HG02970 (cell line): ENCODE measurements at regions not wholly inside any gene's neighbourhood (a gene's known extent, or its start where the extent isn't known, plus 50 kb on each side); places are given as distances from the start of the nearest gene placed in this dataset.
"Not testable (repeated sequence)": the region's sequence is repeated elsewhere in the genome, so short reads cannot be mapped to it uniquely, and the experiment has no call there.

Source experiments
- ATAC-seq: cut with Tn5 transposase; IDR thresholded peaks from one replicate; pipeline ENCODE4 v1.9.1; 2021; ENCODE audit warnings: mild to moderate bottlenecking, moderate library complexity, moderate number of reproducible peaks; ENCODE audit not compliant: unreplicated experiment, low FRiP score

DNA sequence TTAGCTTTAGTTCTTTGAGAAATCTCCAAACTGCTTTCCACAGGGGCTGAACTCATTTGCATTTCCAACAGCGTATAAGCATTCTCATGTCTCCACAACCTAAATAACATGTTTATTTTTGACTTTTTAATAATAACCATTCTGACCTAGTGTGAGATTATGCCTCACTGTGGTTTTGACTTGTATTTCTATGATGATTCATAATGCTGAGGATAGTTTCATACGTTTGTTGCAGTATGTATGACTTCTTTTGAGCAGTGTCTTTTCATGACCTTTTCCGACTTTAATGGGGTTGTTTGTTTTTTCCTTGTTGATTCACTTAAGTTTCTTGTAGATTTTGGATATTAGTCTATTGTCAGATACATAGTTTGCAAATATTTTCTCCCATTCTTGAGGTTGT is 1833.0 kb upstream of the PCDH10 start:
- ATAC-seq, result no peak

DNA sequence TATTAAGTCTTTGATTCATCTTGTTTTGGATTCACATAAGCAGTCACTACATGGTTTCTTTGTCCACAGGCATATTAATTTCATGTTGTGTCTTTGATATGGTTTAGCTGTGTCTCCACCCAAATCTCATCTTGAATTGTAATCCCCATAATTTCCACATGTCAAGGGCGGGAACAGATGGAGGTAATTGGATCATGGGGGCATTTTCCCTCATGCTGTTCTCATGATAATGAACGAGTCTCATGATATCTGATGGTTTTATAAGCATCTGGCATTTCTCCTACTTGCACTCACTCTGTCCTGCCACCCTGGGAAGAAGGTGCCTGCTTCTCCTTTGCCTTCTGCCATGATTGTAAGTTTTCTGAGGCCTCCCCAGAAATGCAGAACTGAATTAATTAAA is 1811.2 kb upstream of the PCDH10 start:
- ATAC-seq, result no peak

DNA sequence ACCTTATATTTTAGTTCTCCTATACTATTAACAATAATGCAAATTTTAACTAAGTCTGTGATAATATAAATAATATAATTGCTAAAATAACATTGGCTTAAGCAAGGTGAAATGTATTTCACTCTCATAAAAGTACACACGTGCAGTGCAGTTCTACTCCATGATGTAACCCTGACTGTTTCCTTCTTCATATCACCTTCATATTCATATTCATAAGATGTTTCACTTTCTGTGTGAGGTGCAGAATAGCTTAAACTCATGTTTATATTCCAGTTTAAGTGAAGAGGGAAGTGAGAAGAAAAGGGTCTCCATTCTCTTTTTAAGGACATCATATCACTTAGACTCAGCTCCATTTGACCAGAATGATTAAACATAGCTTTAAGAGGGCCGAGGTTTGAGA is 1810.0 kb upstream of the PCDH10 start:
- no peak for ATAC-seq

DNA sequence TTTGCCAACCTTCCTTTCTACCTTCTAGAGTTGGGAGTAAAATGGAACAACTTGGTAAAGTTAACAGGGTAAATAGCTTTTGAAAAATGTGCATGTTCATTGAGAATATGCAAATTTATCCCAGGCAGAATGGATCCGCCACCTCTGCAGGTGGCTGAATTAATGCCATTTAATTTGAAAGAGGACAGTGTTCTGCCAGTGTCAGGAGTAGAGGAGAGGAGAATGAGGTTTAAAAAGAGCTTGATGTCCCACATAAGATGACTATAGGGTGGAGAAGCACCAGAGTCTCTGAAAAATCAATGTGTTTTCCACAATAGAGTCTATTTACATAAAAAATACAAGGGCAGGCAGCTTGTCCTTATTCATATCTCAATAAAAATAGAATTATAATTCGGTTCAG is 1804.3 kb upstream of the PCDH10 start:
- no peak for ATAC-seq

DNA sequence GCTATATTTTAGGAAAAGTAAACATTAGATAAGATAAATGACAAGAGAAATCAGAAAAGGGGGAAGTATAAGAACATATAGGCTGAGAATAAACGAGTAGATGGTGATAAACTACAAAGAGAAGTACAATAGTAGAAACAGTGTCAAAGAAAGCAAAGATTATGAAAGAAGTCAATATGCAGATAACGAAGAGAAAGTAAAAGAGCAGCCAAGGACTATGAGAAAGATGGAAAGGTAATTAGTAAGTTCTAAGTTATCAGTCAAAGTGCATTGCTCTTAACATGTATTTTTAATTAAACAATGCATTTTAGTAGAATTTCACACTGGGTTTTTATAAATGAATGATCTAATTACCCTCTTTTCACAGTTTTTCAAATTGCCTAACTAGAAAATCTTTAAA is 1801.3 kb upstream of the PCDH10 start:
- ATAC-seq, result no peak

DNA sequence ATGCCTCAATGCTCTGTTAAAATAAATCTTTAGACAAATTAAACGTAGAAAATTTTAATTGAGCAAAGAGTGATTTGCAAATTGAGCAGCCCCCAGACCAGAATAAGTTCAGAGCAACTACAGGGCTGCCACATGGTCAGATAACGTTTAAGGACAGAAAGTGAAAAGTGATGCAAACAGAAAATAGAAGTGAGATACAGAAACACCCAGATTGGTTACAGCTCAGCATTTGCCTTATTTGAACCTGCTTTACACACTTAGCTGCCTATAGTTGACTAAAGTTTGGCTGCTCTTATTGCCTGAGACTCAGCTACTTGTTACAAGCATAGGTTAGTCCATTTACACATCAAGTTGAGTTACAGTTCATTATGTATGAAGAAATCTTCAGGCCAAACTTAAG is 1800.8 kb upstream of the PCDH10 start:
- no peak for ATAC-seq

DNA sequence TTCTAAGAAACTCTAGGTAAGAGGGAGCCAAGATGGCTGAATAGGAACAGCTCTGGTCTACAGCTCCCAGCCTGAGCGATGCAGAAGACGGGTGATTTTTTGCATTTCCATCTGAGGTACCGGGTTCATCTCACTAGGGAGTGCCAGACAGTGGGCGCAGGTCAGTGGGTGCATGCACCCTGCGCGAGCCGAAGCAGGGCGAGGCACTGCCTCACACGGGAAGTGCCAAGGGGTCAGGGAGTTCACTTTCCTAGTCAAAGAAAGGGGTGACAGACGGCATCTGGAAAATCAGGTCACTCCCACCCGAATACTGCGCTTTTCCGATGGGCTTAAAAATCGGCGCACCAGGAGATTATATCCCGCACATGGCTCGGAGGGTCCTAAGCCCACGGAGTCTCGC is 1796.7 kb upstream of the PCDH10 start:
- not testable (repeated sequence) for ATAC-seq

DNA sequence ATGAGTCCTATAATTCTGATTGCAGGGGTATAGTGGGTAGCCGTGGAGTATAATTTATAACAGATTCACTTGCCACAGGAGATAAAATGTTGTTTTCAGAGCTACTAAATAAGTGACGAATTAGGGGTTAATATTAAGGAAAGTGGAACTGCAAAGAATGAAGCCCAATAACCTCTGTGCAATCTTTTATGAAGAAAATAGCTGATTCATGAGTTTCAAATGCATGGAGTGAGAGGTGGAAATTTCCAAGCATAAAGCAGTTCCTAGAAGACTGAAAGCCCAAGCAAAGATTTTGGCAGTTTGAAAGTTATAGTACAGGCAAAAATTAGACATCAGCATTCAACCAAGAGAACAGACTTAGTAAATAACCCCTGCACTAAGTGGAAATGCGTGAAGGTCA is 1782.4 kb upstream of the PCDH10 start:
- ATAC-seq, result no peak

DNA sequence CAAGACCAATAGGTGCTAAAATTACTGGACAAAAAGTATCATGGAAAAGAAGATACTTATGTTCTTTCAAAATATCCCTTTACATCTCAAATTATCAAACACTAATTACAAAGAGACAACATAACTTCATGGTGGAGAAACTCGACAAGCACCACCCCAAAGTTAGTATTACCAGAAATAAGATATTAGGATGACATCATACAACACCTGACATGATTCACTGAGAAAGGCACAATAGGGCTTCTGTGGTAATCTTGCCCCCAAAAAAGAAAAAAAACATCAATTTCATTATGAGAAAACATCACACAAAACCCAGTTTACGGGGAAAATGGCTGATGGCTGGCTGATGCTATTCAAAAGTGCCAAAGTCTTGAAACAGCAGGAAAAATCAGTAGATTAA is 1781.7 kb upstream of the PCDH10 start:
- no peak for ATAC-seq

DNA sequence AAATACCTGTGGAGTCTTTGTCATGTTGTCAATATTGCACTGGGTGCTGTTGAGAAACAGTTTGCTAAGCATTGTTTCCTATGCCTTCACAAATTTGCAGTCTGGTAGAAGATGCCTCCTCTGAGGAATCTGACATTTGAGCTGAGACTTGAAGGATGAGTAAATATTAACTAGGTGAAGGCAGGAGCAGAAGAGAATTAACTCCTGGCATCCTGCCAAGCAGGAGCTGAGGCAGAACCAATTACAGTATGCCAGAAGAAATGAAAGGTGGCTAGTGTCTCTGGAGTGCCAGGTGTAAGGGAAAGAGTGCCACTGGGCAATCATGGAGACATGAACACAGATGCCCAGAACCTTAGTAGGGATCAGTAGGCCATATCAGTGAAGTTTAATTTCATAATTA is 1778.2 kb upstream of the PCDH10 start:
- no peak for ATAC-seq

DNA sequence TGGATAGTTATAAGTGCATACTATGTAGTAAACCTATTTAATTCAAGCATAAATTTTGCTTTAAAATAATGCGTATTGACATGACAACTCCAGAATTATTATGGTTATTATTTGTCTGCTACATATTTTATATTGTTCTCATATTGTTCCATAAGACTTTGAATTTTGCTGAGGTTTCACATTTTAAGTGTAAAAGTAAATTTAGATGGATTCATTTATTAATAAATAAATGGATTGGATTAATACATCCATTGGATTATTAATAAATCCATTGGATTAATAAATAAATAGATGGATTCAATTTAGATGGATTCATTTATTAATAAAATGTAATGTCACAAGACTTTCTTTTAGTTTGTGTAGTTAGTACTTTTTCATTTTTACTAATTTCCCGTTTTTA is 1768.0 kb upstream of the PCDH10 start:
- no peak for ATAC-seq

DNA sequence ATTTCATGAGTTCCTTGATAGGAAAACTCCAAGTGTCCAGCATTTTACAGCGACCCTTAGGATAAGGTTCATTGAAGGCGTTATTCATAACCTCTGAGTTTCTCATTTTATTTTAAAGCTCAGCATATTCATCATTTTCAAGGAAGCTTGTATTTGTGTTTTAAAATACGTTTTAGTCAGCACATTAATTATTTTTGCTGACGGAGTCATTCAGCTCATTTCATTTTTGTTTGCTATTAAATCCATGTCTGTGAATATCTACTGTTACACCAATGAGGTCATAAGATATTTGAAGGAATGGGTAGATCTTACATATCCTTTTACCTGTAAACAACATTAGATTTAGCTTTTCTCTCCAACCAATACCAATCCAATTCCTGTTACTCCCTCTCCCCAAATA is 1766.3 kb upstream of the PCDH10 start:
- no peak for ATAC-seq

DNA sequence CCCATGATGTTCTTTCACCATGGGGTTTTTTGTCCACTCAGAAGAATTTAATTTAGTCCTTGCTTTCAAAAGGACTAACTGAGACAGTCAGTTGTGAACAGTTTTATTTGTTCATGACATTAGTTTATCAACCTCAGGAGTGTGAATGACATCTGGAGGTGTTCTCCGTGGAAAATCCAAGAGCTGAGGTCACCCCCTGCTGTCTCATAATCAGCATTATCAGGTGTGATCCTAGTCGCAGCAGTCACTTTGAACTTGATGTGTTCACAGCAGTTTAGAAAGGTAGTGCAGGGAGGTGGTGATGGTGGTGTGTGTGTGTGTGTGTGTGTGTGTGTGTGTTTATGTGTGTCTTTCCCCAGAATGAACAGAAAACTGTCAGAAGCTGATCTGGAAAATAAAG is 1760.8 kb upstream of the PCDH10 start:
- no peak for ATAC-seq

DNA sequence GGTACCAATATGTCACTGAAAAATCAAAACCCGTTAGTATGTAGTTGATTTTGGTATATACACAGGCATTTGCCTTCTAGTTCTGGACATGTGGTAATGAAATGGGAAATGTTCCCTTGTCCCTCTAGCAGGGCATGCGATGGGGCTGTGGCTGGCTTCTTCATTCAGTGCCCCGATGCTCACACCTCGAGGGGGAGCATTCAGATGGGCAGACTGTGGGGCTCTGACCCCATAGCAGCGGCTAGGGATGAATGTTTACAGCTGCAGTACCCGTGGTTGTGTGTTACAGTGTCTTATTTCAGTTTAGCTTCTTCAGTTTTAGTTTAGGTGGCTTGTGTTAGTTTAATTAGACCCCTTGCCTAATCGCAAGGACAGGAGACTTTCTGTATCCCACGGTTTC is 1741.0 kb upstream of the PCDH10 start:
- ATAC-seq, result no peak

DNA sequence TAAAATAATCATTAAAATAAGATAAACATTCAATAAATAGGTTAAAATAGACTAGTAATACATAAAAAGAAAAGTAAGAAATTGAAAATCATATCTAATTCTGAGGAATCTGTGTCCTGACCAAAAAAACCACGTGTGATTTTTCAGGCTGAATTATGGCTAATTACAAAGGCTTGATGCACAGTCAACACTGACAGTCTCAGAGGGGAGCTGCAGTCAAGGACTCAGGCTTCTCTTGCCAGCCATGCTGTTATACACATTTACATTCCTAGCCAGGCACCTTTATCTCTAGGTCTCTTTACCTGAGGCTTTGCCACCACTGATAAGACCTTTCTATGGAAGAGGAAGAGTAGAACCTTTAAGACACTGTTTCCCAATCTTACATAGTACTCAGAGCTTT is 1737.7 kb upstream of the PCDH10 start:
- no peak for ATAC-seq

DNA sequence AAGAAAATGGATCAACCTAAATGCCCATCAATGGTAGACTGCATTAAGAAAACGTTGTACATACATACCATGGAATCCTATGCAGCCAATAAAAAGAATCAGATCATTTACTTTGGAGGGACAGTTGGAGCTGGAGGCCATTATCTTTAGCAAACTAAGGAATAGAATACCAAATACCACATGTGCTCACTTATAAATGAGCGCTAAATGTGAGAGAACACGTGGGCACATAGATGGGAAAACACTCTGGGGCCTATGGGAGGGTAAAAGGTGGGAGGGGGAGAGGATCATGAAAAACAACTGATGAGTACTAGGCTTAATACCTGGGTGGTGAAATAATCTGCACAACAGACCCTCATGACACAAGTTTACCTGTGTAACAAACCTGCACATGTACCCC is 1729.9 kb upstream of the PCDH10 start:
- ATAC-seq, result no peak

DNA sequence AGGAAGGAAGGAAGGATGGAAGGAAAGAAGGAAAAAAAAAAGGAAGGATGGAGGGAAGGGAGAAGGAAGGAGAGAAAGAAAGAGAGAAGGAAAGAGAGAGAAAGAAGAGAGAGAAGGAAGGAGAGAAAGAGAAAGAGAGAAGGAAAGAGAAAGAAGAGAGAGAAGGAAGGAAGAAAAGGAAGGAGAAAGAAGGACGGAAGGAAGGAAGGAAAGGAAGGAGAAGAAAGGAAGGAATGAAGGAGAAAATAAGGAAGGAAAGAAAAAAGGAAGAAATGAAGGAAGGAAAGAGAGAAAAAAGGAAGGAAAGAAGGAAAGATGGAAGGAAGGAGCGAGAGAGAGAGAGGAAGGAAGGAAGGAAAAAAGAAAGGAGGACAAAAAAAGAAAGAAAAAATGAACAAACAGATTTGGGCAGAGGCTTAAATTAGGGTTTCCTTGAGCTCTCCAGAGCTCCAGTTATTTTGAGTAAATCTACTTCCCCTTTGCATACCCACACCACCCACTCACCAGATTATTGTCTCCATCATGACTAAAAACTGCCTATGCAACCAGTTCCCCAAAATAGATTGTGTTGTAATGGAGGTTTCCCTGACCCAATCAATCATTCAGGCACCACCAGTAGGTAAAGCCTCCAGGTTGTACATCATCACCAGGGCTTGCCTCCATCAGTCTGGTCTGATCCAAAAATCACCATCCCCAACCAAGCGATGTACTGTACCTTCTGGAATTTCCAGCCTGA is 1722.9 kb upstream of the PCDH10 start:
- ATAC-seq, result no peak

DNA sequence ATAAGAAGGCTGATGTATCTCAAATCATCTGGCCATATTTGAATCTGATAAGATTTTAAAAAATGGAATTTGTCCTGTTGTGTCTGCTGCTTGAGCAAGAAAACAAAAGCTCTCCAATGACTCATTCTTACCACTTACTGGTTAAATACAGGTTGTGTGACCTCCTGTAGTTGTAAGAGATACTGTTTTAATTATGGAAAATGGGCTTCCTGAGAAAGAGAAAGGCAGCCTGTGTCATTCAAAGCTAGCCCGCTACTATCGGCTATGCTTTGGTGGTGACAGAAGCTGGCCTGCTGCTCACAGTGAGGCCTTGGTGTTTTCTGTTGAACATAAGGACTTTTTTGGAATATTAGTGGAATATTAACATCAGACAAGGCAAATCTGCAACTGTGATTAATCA is 1722.1 kb upstream of the PCDH10 start:
- ATAC-seq, result no peak

DNA sequence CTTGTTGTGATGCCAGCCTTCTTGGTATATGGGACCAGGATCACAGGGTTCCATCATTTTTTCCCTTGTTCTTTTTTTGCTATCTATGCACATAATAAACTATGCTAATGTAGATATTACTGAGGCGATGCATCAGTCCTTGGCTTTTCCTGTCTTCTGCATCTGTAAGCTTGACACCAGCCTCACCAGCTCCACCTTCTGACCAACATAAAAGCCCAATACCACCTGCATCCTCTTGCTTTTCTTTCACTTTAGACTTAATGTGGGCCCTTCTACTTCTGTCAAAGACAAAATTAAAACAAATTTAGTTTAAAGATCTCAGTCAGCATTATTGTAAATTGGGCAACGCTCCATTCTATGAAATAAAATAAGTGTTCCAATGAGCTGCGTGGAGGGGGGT is 1718.8 kb upstream of the PCDH10 start:
- ATAC-seq, result no peak

DNA sequence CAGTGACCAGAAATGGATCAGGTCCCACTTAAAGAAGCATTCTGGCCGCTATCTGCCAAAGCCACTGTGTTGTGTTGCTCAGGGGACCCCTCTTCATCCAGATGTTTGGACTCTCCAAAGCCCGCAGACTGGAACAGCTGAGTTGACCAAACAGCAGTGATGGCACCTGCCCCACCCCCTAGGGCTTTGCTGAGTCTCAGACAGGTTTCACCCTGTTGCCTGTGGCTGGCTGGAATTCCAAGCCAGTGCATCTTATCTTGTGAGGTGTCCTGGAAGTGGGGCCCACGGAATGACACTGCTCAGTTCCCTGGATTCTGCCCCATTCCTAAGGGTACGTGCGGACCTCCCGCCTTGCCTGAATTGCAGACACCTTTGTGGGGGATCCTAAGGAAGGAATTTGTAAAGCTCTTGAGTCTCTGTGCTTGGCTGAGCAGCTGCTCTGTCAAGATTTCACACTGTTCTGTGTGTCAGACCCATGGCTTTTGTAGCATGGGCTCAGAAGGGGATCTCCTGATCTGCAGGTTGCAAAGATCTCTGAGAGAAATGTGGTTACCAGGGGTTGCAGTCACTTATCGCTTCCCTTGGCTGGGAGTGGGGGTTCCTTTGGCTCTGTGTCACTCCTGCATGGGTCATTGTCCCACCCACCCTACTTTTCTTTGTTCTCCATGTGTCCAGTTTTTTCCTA is 1707.9 kb upstream of the PCDH10 start:
- ATAC-seq, result no peak

DNA sequence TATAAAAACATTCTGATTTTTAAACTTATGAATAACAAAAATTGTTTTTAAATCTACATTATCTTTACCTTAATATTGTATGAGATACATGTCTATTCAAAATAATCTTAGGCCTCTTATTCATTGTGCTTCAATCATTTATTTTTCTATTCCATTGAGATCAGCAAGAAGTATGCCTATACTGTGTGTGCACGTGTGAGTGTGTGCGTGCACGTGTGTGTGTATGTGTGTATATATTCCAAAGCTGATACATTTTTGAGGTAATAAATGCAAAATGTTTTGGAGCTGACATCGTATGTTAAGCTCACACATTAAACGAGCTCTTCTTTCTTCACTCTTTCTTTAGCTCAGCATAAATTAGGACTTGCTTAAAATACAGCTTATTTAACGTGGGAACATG is 1701.2 kb upstream of the PCDH10 start:
- ATAC-seq, result no peak

DNA sequence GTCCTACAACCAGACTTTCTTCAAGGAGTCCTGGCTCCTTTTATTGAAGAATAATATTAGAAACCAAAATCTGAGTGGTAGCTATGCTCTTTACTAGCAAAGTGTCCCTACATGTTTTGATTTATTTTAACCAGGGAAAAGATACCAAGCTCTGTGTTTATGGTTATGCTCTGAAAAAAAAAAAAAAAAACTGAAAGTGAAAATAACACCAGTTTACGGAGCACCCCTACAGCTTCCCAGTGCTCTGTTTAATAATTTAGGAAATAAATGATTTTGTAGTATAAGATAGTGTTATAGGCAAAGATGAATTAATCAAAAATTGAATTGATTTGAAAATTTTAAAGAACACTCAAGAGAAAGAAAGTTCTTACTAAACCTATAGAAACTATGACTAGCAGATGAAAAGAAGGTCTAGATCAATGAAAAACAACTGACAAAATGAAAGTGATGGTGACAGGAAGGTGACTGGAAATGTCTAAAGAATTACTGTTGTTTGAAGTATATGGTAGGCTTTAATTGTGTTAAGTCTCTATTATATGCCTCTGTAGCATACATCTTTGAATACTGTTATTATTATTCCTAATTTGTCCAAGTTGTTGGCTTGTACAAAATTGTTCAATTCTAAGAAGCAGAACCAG is 1698.4 kb upstream of the PCDH10 start:
- no peak for ATAC-seq
